ENCODE measurements at regions not wholly inside any gene's neighbourhood (a gene's known extent, or its start where the extent isn't known, plus 50 kb on each side); places are given as distances from the start of the nearest gene placed in this dataset.

GRCh38 chr10:33783557-33783956, 449.1 kb upstream of the NRP1 start:
- TF ChIP-seq CTCF (IDR thresholded peaks at IDR 0.05), result no peak
- no peak for TF ChIP-seq ZFX (IDR thresholded peaks at IDR 0.05; ENCODE audit: borderline replicate concordance)
